ENCODE measurements at regions not wholly inside any gene's neighbourhood (a gene's known extent, or its start where the extent isn't known, plus 50 kb on each side); places are given as distances from the start of the nearest gene placed in this dataset.

- no peak for ATAC-seq
- no peak for TF ChIP-seq ZC3H10 (CRISPR knock-in tag; IDR thresholded peaks at IDR 0.05)
- no peak for TF ChIP-seq TOX (CRISPR knock-in tag; IDR thresholded peaks at IDR 0.05; ENCODE audit: borderline replicate concordance)
- TF ChIP-seq BACH2 (CRISPR knock-in tag; IDR thresholded peaks at IDR 0.05; ENCODE audit: borderline replicate concordance) = no peak
- no peak for TF ChIP-seq ESRRG (CRISPR knock-in tag; IDR thresholded peaks at IDR 0.05)
- no peak for TF ChIP-seq RARB (CRISPR knock-in tag; IDR thresholded peaks at IDR 0.05)
- TF ChIP-seq ISL1 (CRISPR knock-in tag; IDR thresholded peaks at IDR 0.05) = no peak
- no peak for TF ChIP-seq CREB5 (CRISPR knock-in tag; IDR thresholded peaks at IDR 0.05; ENCODE audit: low read depth)
- TF ChIP-seq CSRNP3 (CRISPR knock-in tag; IDR thresholded peaks at IDR 0.05) = no peak
- no peak for TF ChIP-seq TSHZ2 (CRISPR knock-in tag; IDR thresholded peaks at IDR 0.05)
- no peak for TF ChIP-seq ARNTL (CRISPR knock-in tag; IDR thresholded peaks at IDR 0.05; ENCODE audit: borderline replicate concordance, low read depth)
- no peak for TF ChIP-seq GLIS3 (CRISPR knock-in tag; IDR thresholded peaks at IDR 0.05)
- TF ChIP-seq ZFP30 (CRISPR knock-in tag; IDR thresholded peaks at IDR 0.05) = no peak
- no peak for TF ChIP-seq PATZ1 (CRISPR knock-in tag; IDR thresholded peaks at IDR 0.05; ENCODE audit: borderline replicate concordance)
- TF ChIP-seq CSDC2 (CRISPR knock-in tag; IDR thresholded peaks at IDR 0.05) = no peak
These were observed 249.5 kb upstream of the SKOR2 start for GRCh38 chr18:47500930-47501329.

- no peak for TF ChIP-seq ESRRG (CRISPR knock-in tag; IDR thresholded peaks at IDR 0.05)
- no peak for TF ChIP-seq GLIS3 (CRISPR knock-in tag; IDR thresholded peaks at IDR 0.05)
- TF ChIP-seq CSRNP3 (CRISPR knock-in tag; IDR thresholded peaks at IDR 0.05) = no peak
- no peak for TF ChIP-seq ARNTL (CRISPR knock-in tag; IDR thresholded peaks at IDR 0.05; ENCODE audit: borderline replicate concordance, low read depth)
- TF ChIP-seq ZFP3 (CRISPR knock-in tag; IDR thresholded peaks at IDR 0.05) = no peak
- TF ChIP-seq POU6F1 (CRISPR knock-in tag; IDR thresholded peaks at IDR 0.05; ENCODE audit: borderline replicate concordance, low read depth) = no peak
- TF ChIP-seq TOX (CRISPR knock-in tag; IDR thresholded peaks at IDR 0.05; ENCODE audit: borderline replicate concordance) = no peak
- TF ChIP-seq CSDC2 (CRISPR knock-in tag; IDR thresholded peaks at IDR 0.05) = no peak
- no peak for TF ChIP-seq BACH2 (CRISPR knock-in tag; IDR thresholded peaks at IDR 0.05; ENCODE audit: borderline replicate concordance)
- no peak for TF ChIP-seq ZNF565 (CRISPR knock-in tag; conservative IDR thresholded peaks at IDR 0.05; ENCODE audit: low read depth)
- no peak for TF ChIP-seq ZC3H10 (CRISPR knock-in tag; IDR thresholded peaks at IDR 0.05)
- TF ChIP-seq RARB (CRISPR knock-in tag; IDR thresholded peaks at IDR 0.05) = no peak
- TF ChIP-seq ZNF70 (CRISPR knock-in tag; IDR thresholded peaks at IDR 0.05) = no peak
- no peak for TF ChIP-seq PPARA (CRISPR knock-in tag; IDR thresholded peaks at IDR 0.05; ENCODE audit: borderline replicate concordance)
- TF ChIP-seq SNAI2 (CRISPR knock-in tag; IDR thresholded peaks at IDR 0.05) = no peak
- no peak for TF ChIP-seq ISL1 (CRISPR knock-in tag; IDR thresholded peaks at IDR 0.05)
- TF ChIP-seq TSHZ2 (CRISPR knock-in tag; IDR thresholded peaks at IDR 0.05) = no peak
- no peak for ATAC-seq
These were observed 241.2 kb upstream of the SKOR2 start for GRCh38 chr18:47492691-47493090.
